ENCODE measurements at regions not wholly inside any gene's neighbourhood (a gene's known extent, or its start where the extent isn't known, plus 50 kb on each side); places are given as distances from the start of the nearest gene placed in this dataset.
"Not testable (repeated sequence)": the region's sequence is repeated elsewhere in the genome, so short reads cannot be mapped to it uniquely, and the experiment has no call there.

- peaks cover 11% of the 10 kb centered on the region for H3K4me1 ChIP-seq
- intact Hi-C loops (cut with DNase I); H3K27ac ChIP-seq; H3K4me3 ChIP-seq; H3K36me3 ChIP-seq; H3K9me3 ChIP-seq; H3K27me3 ChIP-seq; DNase-seq; ATAC-seq: not testable (repeated sequence)
These were observed 350.3 kb downstream of the ANAPC1 start for GRCh38 chr2:111533557-111534247.

GRCh38 chr2:111534910-111535352 lies 349.1 kb downstream of the ANAPC1 start:
- TF ChIP-seq, protein P1, sequence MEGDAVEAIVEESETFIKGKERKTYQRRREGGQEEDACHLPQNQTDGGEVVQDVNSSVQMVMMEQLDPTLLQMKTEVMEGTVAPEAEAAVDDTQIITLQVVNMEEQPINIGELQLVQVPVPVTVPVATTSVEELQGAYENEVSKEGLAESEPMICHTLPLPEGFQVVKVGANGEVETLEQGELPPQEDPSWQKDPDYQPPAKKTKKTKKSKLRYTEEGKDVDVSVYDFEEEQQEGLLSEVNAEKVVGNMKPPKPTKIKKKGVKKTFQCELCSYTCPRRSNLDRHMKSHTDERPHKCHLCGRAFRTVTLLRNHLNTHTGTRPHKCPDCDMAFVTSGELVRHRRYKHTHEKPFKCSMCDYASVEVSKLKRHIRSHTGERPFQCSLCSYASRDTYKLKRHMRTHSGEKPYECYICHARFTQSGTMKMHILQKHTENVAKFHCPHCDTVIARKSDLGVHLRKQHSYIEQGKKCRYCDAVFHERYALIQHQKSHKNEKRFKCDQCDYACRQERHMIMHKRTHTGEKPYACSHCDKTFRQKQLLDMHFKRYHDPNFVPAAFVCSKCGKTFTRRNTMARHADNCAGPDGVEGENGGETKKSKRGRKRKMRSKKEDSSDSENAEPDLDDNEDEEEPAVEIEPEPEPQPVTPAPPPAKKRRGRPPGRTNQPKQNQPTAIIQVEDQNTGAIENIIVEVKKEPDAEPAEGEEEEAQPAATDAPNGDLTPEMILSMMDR (IDR thresholded peaks at IDR 0.05): no peak
- ATAC-seq: no peak
- no peaks in the 10 kb centered on the region for H3K27me3 ChIP-seq
- no peaks in the 10 kb centered on the region for H3K9me3 ChIP-seq
- H3K4me1 ChIP-seq: peaks cover 11% of the 10 kb centered on the region
- intact Hi-C loops (cut with DNase I): no loop called here
- no peak overlapping the region for H3K4me3 ChIP-seq
- H3K27ac ChIP-seq: no peak overlapping the region
- no peak for DNase-seq
- no peaks in the 10 kb centered on the region for H3K36me3 ChIP-seq

GRCh38 chr2:111535404-111535803 lies 348.6 kb downstream of the ANAPC1 start:
- no peak overlapping the region for H3K27ac ChIP-seq
- no peak overlapping the region for H3K4me3 ChIP-seq
- H3K36me3 ChIP-seq: no peaks in the 10 kb centered on the region
- H3K27me3 ChIP-seq: no peaks in the 10 kb centered on the region
- intact Hi-C loops (cut with DNase I): no loop called here
- peaks cover 11% of the 10 kb centered on the region for H3K4me1 ChIP-seq
- H3K9me3 ChIP-seq: no peaks in the 10 kb centered on the region
- TF ChIP-seq, protein P1 (IDR thresholded peaks at IDR 0.05): no peak
- ATAC-seq (no peak), DNase-seq (no peak)

DNA sequence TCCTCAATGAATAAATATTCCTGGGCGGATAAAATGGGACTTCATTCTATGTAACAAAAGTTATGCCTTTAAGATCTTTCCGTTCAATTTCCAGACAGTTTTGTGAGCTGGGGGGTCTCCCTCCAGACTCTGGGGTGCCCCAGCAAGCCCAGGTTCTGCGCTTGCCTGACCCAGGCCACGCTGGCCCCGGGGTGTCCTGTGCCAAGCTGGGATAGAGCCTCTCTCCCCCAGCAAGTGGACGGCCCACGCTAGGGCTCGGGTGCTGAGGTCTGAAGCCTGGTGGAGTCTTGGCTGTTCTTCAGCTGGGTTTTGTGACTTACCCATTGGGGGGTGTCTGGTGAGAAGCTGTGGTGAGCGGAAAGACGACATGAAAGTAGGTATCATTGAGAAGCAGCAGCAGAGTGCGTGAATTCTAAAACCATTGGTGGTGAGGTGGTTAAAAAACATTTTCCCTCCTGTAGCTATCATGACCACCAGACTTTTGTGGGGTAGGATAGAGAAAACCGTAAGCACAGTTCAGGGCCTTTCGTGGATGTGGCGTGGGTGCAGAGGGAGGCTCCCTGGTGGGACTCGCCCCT lies 346.8 kb downstream of the ANAPC1 start:
- no peaks in the 10 kb centered on the region for H3K9me3 ChIP-seq
- TF ChIP-seq, protein P1 (IDR thresholded peaks at IDR 0.05): no peak
- no peak overlapping the region for H3K27ac ChIP-seq
- no peaks in the 10 kb centered on the region for H3K36me3 ChIP-seq
- DNase-seq: no peak
- H3K4me3 ChIP-seq: no peak overlapping the region
- H3K4me1 ChIP-seq: peaks cover 11% of the 10 kb centered on the region
- intact Hi-C loops (cut with DNase I): no loop called here
- H3K27me3 ChIP-seq: no peaks in the 10 kb centered on the region
- ATAC-seq: no peak

DNA sequence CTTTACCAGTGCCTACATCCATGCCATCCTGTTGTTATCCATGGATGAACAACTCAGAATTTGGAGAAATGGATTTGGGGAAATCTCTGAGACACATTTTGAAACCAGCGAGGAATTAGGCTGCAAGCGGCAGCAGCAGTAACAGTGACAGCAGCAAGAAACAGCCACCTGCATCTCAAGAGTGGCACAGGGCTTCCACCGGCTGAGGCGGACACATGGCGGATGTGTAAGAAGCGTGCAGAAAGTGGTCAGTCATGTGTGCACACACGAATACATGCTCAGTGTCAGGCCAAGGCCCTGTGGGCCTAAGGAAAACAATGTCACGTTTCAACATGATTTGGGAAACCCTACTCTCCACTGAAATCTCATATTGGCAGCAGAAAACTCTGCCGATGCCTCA lies 344.0 kb downstream of the ANAPC1 start:
- ATAC-seq; H3K27me3 ChIP-seq; H3K4me3 ChIP-seq; DNase-seq; H3K27ac ChIP-seq; H3K9me3 ChIP-seq; H3K36me3 ChIP-seq; H3K4me1 ChIP-seq; intact Hi-C loops (cut with DNase I): not testable (repeated sequence)

DNA sequence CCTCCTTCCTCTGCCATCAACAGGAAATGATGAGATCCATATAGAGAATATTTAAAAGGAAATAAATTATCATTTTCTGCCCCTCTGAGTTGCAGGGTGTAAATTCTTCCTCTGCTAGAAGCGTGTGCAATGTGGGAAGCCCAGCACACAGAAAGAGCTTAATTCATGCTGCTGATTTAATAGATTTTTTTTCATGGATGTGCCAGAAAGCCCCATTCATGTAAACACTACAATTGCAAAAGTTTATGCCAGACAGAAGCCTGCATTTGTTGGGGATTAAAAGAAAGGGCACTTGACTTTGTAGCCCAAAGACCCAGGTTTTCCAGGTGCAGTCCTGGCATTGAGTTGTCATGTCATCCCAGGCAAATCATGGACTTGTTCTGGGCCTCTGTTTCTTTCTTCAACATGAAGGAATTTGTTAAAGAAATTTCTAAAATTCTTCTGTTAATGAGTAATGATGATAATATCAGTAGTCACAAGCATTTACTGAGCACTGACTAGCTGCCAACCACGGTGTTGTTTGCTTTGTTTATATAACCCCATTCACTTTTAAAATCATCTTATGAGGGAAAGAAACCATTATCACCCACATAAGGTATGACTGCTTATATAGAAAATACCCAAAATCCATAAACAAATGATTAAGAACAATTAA lies 341.7 kb downstream of the ANAPC1 start:
- H3K9me3 ChIP-seq; H3K27ac ChIP-seq; ATAC-seq; H3K4me3 ChIP-seq; H3K4me1 ChIP-seq; DNase-seq; H3K27me3 ChIP-seq; intact Hi-C loops (cut with DNase I); H3K36me3 ChIP-seq: not testable (repeated sequence)

GRCh38 chr2:111544006-111544405 lies 340.0 kb downstream of the ANAPC1 start:
- H3K4me1 ChIP-seq; H3K4me3 ChIP-seq; DNase-seq; H3K27ac ChIP-seq; ATAC-seq; H3K9me3 ChIP-seq; H3K27me3 ChIP-seq; H3K36me3 ChIP-seq; intact Hi-C loops (cut with DNase I): not testable (repeated sequence)

DNA sequence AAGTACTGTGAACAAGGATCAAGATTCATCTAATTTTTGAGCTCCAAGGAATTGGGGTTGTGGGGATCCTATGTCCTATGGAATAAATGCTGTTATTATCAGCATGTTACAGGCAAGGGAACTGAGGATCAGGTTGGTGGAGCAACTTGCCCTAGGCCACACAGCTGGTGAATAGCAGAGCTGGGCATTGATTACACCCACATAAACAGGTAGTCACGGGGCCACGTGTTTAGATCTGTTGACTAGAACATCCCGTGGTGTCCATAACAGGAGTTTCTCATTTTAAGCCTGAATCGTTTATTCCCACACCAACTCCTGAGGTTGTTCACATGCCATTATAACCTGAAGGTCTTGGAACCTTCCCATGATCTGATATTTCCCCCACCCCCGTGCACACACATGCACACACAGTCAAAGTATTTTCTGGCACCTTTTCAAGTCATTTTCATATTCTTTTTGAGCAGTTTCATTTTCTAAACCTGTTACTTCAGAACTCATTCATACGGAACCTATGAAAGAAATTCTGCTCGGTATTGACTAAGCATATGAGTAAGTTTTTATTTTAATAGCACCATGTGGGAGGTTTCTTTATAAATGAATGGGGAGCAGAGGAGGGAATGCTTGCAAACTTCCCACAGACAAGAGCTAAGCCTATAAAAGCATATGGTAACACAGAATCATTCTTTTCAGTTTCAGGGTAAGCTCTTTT lies 338.1 kb downstream of the ANAPC1 start:
- ATAC-seq; intact Hi-C loops (cut with DNase I); H3K4me1 ChIP-seq: not testable (repeated sequence)

GRCh38 chr2:111546578-111546977 lies 337.4 kb downstream of the ANAPC1 start:
- H3K9me3 ChIP-seq; H3K27ac ChIP-seq; H3K4me3 ChIP-seq; ATAC-seq; H3K4me1 ChIP-seq; intact Hi-C loops (cut with DNase I); H3K27me3 ChIP-seq; DNase-seq; H3K36me3 ChIP-seq: not testable (repeated sequence)

More for the DNA sequence above, 338.1 kb downstream of the ANAPC1 start:
- not testable (repeated sequence) for H3K4me3 ChIP-seq, H3K36me3 ChIP-seq, DNase-seq, H3K9me3 ChIP-seq, H3K27ac ChIP-seq, H3K27me3 ChIP-seq

DNA sequence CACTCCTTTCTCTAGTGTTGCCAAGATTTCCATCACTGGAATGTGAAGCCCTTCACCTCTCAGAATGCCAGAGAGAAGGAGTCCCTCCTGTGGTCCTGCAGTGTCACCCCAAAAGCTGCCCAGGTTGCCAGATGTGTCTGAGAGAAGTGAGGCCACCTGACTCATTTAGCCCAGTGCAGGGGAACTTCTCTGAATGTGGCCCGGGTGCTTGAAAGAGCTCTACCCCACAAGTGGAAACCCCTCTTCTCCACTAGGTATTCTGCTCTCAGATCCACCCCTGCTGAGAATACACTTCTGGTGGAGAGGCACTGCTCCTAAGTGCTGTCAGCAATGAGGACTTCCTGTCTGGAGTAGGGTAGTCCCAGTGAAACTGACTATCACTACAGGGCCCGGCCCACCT lies 334.8 kb downstream of the ANAPC1 start:
- DNase-seq; H3K9me3 ChIP-seq; H3K4me1 ChIP-seq; H3K27me3 ChIP-seq; H3K36me3 ChIP-seq; H3K4me3 ChIP-seq; H3K27ac ChIP-seq; intact Hi-C loops (cut with DNase I): not testable (repeated sequence)
- peak; percentile 28 for ATAC-seq

Data from upper lobe of right lung (tissue), 1 donor.